ENCODE measurements at regions not wholly inside any gene's neighbourhood (a gene's known extent, or its start where the extent isn't known, plus 50 kb on each side); places are given as distances from the start of the nearest gene placed in this dataset.

DNA sequence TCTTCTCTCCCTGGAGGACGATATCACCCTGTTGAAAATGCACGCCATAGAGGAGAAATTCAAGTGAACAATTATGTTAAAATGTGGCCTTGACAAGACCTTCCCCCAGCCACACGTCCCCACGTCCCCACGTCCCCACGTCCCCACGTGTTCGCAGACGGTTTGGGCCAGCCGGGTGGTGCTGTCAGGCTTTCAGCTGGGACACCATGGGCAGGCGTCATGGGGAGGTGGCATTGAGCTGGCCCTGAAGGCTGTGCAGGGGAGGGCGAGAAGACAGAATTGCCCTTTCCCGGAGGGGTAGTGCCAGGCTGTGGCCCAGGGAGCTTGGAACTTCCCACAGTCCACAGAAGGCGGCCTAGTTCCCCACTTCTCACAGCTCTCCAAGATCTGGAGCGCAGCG is 240.7 kb upstream of the RAB6C start:
- in situ Hi-C loops (cut with MboI; ENCODE audit: low sequenced_read_pairs) = no loop called here

DNA sequence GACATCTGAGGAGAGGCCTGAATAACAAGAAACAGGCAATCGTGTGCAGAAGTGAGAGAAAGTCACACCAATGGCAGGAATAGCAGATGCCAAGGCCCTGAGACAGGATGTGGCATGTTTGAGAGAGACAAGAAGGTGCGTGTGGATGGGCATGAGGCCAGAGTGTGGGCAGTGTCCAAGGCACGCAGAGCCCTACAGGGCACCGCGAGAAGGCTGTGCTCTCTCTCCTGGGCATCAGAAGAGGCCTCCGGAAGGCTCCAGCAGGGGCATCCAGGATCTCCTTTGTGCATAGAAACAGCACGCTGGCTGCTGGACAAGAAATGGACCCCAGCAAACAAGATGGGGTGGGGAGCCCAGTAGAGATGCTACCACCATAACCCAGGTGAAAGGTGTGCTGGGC is 239.0 kb upstream of the RAB6C start:
- in situ Hi-C loops (cut with MboI; ENCODE audit: low sequenced_read_pairs) = no loop called here

DNA sequence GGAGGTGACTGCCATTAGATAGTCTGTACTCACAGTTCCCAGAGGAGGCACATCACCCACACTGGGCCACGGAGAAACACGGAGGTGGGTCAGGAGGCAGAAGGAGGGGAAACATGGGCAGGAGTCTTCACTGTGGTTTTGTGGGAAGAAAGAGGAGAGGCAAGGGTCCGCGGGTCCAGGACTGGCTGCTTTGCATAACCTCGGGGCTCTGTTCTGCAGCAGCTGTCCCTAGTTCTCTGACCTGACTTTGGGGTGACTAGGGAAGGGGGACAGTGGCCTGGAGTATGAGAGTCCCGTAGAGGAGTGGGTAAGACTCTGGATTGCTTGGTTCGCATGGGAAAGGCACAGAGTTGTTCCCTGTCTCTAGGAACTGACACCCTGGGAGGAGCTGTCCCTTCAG is 238.3 kb upstream of the RAB6C start:
- in situ Hi-C loops (cut with MboI; ENCODE audit: low sequenced_read_pairs) = no loop called here

DNA sequence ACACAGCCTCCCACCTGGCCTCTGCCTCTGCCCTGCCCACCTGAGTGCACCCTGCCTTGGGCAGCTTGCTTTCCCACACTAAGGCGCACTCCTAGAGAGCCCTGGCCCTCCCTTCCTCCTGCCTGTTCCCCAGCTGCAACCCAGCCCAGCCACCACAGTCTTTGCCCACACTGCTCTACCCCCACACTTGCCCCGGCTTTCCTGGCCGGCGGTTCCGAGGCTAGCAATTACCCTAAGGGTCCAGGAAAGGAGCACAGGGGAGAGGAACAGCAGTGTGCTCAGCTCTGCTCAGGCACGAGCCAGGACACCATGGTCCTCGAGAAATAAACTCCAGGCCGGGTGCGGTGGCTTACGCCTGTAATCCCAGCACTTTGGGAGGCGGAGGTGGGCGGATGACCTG is 237.8 kb upstream of the RAB6C start:
- in situ Hi-C loops (cut with MboI; ENCODE audit: low sequenced_read_pairs) = no loop called here

DNA sequence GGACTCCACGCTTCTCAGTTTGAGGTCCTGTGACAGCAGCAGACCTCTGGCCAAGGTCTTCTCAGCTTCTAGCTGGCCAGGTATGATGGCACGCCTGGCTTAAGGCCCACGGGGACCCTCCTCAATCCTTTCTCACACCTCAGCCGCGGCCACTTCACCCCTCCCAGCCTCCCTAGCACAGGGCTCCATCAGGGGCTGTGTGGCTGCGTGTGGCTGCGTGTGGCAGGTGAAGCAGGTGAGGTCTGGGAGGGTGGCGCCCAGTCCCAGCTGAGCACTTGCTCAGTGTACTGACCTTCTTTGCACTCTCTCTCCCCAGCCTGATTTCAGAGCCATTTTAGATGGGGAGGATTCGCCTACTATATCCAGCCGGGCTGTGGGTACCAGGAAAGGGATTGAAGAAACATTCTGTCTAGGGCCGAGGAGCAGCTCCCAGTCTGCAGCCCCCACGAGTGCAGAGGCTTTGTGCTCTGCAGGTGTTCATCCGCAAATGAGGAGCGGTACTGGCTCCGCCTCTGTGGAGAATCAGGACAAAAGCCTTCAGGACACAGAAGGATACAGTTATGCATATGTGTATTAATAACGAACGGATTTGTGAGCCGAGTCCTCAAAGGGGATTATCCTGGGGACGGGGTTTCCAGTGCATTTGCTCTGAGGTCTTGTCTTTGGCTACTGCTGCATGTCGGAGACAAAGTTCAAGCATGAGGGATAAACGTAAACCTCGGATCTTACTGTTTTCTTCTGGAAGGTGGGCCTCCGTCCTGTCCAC is 236.9 kb upstream of the RAB6C start:
- in situ Hi-C loops (cut with MboI; ENCODE audit: low sequenced_read_pairs) = no loop called here

DNA sequence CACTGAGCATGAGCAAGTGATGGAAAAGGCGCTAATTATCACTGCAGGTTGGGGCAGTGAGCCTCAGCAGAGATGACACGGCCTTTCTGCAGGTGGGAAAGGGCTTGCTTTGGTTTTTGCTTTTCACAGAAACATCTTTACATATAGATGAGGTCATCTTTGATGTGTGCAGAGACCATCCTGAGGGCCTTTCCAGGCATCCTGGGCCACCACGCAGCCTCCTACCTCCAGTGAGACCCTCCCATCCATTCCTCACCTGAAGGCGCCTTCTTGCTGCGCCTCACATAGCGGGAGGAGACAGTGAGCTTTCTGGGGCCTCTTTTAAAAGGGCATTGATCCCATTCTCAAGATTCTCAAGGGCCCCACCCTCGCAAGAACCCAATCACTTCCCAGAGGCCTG is 235.3 kb upstream of the RAB6C start:
- in situ Hi-C loops (cut with MboI; ENCODE audit: low sequenced_read_pairs) = no loop called here

DNA sequence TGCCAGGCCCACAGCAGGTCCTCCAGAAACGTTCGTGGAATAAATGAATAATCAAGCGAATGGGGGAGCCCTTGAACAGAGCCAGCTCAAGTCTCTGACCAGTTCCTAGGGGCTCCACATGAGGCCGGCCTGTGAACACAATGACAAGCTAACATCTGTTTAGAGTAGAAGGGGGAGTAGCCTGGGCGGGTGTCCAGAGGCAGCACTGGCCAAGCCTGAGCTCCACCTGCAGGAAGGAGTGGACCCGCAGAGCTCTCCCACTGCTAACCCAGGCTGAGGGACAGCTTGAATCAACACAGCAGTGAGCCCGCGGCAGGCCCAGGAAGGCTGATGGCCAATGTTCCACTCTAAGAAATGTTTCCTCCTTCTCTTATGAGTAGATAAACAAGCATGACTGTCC is 234.8 kb upstream of the RAB6C start:
- in situ Hi-C loops (cut with MboI; ENCODE audit: low sequenced_read_pairs) = no loop called here

DNA sequence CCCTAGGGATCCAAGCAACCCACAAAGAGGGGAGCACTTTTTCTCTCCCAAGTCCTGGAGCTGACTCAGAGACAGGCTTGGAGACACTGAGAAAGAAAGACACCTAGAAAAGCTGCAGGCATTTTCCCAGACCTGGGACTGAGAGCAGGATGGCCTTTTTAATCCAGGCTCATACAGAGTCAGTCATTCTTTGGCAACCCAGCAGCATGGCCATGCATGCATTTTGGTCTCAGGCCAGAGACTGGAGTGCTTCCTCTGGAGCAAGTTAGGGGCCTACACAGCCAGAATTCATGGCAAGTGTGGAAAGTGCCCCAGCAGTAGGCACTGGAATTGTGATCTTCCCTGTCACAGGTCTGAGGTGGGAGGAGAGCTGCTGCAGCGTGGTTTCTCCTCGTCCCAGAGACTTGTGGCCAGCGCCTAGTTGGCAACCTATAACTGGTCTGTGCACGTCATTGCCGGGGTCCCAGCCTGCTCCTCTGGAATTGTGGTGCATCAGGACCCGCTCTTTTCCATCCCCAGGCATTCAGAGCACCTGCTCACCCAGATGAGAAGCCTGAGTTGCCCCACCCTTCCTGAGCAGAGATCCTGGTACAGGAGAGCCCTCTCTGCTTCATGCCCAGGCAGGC is 231.9 kb upstream of the RAB6C start:
- in situ Hi-C loops (cut with MboI; ENCODE audit: low sequenced_read_pairs) = no loop called here

DNA sequence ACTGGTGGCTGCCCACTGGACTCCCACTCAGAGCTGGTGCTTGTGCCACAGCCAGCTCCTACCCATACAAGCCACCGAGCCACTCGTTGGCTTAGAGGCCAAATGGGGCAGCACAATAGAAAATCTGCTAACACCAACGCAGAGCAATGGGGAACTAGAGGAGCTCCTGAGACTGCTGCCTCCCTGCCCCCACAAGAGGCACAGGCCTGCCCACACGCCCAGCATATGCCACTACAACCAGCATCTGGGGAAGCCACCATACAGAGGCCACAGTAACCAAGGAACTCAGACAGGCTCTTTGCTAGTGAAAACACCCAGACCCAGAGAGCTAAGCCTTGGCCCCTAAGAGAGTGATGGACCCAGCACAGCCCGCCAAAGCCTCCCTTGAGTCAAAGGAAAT is 231.2 kb upstream of the RAB6C start:
- in situ Hi-C loops (cut with MboI; ENCODE audit: low sequenced_read_pairs) = no loop called here

DNA sequence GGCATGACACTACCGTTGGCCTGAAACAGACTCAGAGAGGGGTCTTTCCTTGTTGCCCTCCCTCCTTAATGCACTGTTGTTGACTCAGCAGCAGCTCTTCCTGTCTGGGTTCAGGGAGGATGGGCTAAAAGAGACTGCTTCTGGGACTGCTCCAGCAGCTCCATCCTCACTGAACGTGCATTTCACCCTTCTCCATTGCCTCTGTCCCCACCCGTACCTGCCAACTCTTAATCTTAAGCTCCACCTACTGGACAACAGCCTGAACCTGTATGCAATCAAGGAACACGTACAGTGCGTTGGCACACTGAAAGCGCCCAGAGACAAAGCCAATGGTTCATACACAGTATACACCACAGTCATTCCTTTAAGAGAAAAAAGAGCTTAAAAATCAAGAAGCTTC is 230.8 kb upstream of the RAB6C start:
- in situ Hi-C loops (cut with MboI; ENCODE audit: low sequenced_read_pairs) = no loop called here

DNA sequence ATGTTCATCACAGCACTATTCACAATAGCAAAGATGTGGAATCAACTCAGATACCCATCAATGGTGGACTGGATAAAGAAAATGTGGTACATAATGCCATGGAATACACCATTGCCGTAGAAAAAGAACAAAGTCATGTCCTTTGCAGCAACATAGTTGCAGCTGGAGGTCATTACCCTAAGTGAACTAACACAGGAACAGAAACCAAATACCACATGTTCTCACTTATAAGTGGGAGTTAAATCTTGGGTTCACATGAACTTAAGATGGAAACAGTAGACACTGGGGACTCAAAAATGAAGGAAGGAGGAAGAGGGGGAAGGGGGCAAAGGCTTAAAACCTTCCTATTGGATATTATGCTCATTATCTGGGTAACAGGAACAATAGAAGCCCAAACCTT is 228.1 kb upstream of the RAB6C start:
- in situ Hi-C loops (cut with MboI; ENCODE audit: low sequenced_read_pairs) = no loop called here

DNA sequence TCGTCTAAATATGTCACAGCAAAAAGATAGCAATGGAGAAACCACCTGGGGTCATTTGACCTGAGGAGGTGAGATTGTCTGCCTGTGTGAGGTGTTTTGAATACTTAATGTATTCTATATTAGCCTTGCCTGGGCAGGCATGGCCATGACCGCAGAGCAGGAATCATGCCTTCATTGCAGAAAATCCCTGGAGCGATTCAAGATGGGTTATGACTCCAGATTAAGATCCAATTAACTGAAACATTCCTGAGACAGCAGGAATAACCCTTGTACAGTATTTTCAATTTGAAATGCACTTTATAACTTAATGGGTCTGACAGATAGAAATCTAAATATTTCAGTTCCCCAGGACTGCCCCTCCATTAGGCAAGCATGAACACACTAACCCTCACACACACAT is 227.3 kb upstream of the RAB6C start:
- in situ Hi-C loops (cut with MboI; ENCODE audit: low sequenced_read_pairs) = no loop called here

DNA sequence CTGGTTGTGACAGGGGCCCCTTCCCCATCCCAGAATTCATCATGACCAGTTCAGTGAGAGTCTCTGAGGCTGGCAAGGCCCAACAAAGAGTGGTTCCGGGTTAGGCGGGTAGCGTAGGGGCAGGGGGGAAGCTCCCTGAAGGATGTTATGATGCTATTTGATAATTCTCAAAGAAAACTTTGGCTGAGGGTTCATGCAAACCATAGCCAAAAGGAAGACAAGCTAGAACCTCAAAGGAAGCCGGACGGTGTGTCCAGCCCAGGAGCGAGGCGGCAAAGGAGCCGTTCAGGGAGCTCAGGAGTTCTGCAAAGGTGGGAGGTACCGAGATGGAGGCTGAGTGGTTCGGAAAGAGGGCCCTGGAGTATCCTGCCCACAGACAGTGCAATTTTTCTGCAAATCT is 226.8 kb upstream of the RAB6C start:
- in situ Hi-C loops (cut with MboI; ENCODE audit: low sequenced_read_pairs) = no loop called here

DNA sequence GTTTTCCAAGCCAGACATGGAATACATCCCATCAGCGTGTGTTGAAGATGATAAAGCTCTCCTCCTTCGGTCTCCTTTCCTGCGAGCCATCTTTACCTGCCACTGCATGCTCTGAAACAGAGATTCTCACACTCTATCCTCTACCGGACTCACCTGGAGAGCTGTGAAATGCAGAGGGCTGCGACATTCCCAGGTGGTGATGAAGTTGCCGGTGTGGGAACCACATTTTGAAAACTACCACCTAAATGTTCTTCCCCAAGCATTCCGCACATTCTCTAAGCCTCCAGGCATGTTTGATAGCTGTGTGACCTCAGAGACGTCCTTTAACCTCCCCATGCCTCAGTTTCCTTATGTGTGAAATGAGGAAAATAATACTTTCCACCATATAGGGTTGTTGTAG is 226.2 kb upstream of the RAB6C start:
- in situ Hi-C loops (cut with MboI; ENCODE audit: low sequenced_read_pairs) = no loop called here

DNA sequence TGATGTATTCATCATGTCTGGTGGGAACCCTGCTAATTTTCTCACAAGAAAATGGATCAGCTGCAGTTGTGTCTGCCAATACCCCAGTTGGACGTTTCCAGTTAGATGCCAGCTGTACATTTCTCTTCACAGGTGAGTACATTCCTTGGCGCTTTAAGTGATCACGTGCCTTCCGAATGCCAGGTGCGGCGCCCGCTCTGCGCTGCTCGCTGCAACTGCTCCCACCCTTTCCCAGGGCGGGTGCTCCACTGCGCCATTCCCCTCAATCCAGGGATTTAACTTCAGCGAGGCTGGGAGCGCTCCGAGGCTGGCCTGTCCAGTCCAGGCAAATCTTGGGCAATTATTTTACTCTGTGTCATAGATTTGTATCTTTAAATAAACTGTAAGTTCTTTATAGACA is 225.0 kb upstream of the RAB6C start:
- in situ Hi-C loops (cut with MboI; ENCODE audit: low sequenced_read_pairs) = no loop called here

DNA sequence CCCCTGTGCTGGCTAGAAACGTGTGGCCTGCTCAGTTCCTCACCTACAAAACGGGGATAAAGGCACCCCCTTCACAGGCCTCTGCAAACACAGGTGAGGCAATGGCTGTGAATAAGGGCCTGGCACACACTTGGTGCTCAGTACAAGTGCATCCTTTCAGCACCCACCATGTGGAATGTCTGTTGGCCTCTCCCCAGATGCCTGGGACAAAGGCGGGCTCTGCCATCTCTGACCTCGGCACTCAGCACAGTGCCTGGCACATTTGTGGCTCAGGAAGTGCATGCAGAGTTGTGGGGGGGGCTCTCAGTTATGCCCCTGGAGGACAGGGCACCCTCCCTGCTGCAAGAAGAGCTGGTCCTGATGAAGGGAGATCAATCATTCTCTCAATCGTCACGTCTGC is 224.6 kb upstream of the RAB6C start:
- in situ Hi-C loops (cut with MboI; ENCODE audit: low sequenced_read_pairs) = no loop called here

DNA sequence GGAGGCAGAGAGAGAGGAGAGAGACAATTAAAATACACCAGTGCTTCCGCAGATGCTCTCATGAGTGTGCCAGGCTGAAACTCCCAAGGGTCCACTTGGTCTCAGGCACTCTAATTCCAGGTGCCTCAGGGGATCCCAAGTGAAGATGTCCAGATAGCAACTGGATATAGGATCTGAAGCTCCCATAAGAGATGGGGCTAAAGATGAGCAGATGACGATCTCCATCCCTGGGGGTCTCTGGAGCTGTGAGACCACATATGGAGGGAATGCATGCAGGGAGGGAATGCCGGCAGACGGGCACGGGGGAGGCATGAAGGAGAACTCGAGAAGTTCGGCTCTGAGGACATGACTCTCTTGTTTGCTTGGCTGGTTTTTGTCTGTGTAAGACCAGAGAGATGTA is 223.7 kb upstream of the RAB6C start:
- in situ Hi-C loops (cut with MboI; ENCODE audit: low sequenced_read_pairs) = no loop called here

DNA sequence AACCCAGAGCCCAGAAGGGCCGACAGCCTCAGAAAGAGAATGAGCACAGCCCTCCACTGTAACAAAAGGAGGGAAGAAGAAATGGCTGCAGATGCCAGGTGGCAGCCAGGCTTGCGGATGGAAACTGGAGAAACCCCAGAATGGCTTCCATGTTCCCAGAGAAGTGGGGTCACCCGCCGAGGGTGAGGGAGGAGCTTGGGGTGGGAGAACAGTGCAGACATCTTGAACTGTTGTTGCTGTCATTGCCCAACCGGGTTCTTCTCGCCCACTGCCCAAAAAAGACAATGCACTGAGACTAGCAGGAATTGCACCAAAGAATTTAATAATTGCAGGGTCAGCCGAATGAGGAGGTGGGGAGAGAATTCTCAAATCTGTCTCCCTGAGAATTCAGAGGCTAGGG is 223.2 kb upstream of the RAB6C start:
- in situ Hi-C loops (cut with MboI; ENCODE audit: low sequenced_read_pairs) = no loop called here

DNA sequence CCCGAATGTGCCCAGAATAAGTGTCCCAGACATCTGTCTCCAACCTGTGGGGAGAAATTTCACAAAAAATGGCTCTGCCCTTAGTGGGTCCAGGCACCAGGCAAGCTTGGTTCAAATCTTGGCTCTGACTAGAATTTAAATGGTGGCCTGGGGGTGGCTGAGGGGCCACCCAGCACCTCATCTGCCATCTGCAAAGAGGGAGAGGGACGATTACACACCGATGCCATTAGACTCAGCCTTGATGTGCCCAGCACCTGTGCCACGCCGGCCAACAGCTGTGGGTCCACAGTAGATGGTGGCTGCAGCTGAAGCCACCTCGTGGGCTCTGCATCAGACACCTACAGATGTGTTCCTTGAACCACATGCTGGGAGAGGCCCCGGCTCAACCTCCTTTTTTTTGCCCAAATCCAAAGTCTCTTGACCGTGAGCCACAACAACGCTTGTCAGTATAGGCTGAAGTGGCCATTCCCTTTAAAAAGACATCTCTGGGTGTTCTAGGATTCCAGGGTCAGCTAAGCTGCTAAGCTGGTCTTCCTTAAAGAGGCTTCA is 222.0 kb upstream of the RAB6C start:
- in situ Hi-C loops (cut with MboI; ENCODE audit: low sequenced_read_pairs) = no loop called here

DNA sequence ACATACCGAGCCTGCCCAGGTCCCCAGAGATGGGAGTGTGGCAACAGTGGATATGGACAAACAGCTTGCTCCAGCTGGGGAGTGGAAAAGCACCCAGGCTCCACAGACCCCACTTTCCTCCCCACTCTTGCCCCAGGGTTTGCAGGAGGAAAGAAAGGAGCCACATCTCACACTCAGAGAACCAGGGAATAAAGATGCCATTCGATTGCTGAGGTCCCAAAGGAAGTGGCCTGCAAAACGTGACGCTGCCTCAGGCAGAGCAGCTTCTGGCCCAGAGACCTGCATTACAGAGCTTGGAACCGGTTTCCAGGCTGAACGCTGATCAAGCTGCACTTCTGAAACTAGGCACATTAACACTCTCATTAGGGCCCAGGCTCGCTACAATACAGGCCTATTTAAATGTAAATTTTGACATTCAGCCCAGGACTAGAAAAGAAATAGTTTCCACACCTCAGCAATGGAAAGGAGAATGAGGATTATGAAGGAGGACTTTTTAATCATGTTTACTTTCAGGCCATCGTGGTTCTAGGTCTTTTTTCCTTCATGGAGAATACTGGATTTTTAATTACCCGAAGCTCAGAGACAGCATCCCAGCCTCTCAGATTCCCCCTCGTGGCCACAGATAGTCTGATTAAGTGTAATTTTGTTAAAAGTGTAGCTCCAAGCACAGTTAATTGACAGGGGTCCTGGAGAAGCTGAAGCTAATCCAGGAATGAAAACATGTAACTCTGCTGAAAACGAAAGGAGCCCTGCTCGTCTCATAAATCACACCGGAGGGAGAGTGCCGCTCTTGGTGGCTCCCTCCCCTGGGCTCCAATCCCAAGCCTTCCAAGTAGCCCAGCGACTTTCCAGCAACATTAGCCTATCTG is 221.3 kb upstream of the RAB6C start:
- in situ Hi-C loops (cut with MboI; ENCODE audit: low sequenced_read_pairs) = no loop called here

DNA sequence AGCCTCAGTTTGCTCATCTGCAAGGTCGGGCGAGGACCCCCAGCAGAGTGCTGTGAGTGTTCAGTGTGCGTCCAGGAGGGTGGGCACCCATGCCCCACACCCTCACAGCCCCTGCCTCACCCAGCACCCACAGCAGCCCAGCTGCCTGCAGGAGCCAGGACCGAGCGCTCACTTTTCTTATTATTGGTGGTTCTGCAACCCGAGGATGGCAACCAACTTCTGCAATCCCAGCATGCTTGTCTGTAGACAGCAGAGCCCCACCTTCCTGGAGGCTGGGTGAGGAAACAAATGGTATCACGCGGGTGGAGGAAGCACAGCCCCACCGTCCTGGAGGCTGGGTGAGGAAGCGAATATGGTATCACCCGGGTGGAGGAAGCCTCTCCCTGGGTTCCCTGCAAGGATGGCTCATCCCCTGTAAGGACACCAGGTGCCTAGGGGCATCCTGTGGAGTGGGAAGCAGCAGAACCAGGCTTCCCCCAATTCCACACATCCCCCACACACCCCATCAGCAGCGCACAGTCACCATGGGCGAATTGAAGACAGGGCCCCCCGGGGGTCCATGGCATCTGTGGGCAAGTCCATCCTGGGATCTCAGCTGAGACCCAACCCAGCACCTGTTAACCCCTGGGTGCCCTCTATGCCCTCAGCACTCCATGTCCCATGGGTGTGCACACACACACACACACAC is 220.5 kb upstream of the RAB6C start:
- in situ Hi-C loops (cut with MboI; ENCODE audit: low sequenced_read_pairs) = no loop called here

Measured in HL-60/S4 (cell line).